Endothelial cell of umbilical vein (primary cell): ENCODE measurements at regions not wholly inside any gene's neighbourhood (a gene's known extent, or its start where the extent isn't known, plus 50 kb on each side); places are given as distances from the start of the nearest gene placed in this dataset.

Experiments
- BruUV-seq: library from RNA; stranded (reverse); fragments of 400-500 nt; replicated peaks from 2 replicates; lab custom pipeline; 2021; lab: Mats Ljungman, UMichigan
- CTCF ChIA-PET: fragments of 300-600, 350-600 bp; sonication (Branson Sonifier 250); formaldehyde crosslinking; loops from one replicate; lab custom pipeline; 2021; ENCODE audit warnings: antibody characterized with exemption, inconsistent platforms; lab: Charles Lee
- POLR2A ChIA-PET: fragments of 300-600, 350-600 bp; sonication (Branson Sonifier 250); formaldehyde crosslinking; loops from one replicate; lab custom pipeline; 2021; ENCODE audit warnings: antibody characterized with exemption, inconsistent platforms; lab: Charles Lee
- DNase-seq: peaks from one replicate; pipeline ENCODE4 v3.0.0-alpha.2; 2011; ENCODE audit warnings: low read depth, low spot score
- FAIRE-seq: peaks from 2 replicates; lab custom pipeline; 2011; peaks lifted over from hg19 to GRCh38; lab: Jason Lieb, UNC
- H2AFZ ChIP-seq: 2 replicates; pipeline ENCODE4 v1.6.0; 2012; ENCODE audit warnings: low read depth, low read length, control low read depth, inconsistent platforms
- H3K27ac ChIP-seq: 2 replicates; pipeline ENCODE4 v1.5.1; 2011; ENCODE audit warnings: low read depth, mild to moderate bottlenecking, control low read depth, low read length, moderate library complexity; ENCODE audit not compliant: insufficient read depth
- H3K27me3 ChIP-seq, 2 experiments: 2 replicates each; pipeline versions ENCODE4 v1.6.0 to v1.6.1; 2011; ENCODE audit warnings: low read length in 2 of 2, mixed read lengths in 1 of 2; ENCODE audit not compliant: control insufficient read depth in 2 of 2, insufficient read depth in 2 of 2
- H3K36me3 ChIP-seq, 2 experiments: 2 replicates in 1 of 2; 3 replicates in 1 of 2; pipeline ENCODE4 v1.5.1; 2011; ENCODE audit warnings: low read length in 2 of 2, mild to moderate bottlenecking in 1 of 2, moderate library complexity in 1 of 2; ENCODE audit not compliant: control insufficient read depth in 2 of 2, insufficient read depth in 2 of 2; ENCODE audit errors: extremely low read depth in 1 of 2
- H3K4me1 ChIP-seq: 3 replicates; pipeline ENCODE4 v1.5.1; 2011; ENCODE audit warnings: mild to moderate bottlenecking, low read length; ENCODE audit not compliant: control insufficient read depth, insufficient read depth; ENCODE audit errors: extremely low read depth
- H3K4me2 ChIP-seq: 2 replicates; pipeline ENCODE4 v1.6.1; 2011; ENCODE audit warnings: low read length, control low read depth, mixed read lengths; ENCODE audit not compliant: insufficient read depth
- H3K4me3 ChIP-seq, 3 experiments: fragments of 200-600 bp in 1 of 3; sonication (generic), shearing (Covaris generic) in 1 of 3; replicated peaks in 1 of 3; 2 replicates each; pipeline ENCODE4 v1.5.1; 2011 to 2016; ENCODE audit warnings: control low read depth in 3 of 3, low read length in 3 of 3, mild to moderate bottlenecking in 2 of 3, inconsistent platforms in 1 of 3, low read depth in 1 of 3, moderate library complexity in 1 of 3; ENCODE audit not compliant: insufficient read depth in 1 of 3
- H3K79me2 ChIP-seq: 2 replicates; pipeline ENCODE4 v1.6.0; 2012; ENCODE audit warnings: low read length, inconsistent platforms; ENCODE audit not compliant: control insufficient read depth, insufficient read depth
- H3K9ac ChIP-seq: replicated peaks from 2 replicates; pipeline ENCODE3; 2011; ENCODE audit warnings: low read length, control low read depth; ENCODE audit not compliant: insufficient read depth; ENCODE audit errors: extremely low read depth
- H3K9me1 ChIP-seq: replicated peaks from 3 replicates; pipeline ENCODE4 v1.6.0; 2011; ENCODE audit warnings: mild to moderate bottlenecking, low read length; ENCODE audit not compliant: control insufficient read depth, insufficient read depth; ENCODE audit errors: extremely low read depth
- H3K9me3 ChIP-seq: replicated peaks from 2 replicates; pipeline ENCODE4 v1.5.1; 2012; ENCODE audit warnings: low read length, inconsistent platforms; ENCODE audit not compliant: control insufficient read depth, insufficient read depth
- H4K20me1 ChIP-seq: replicated peaks from 2 replicates; pipeline ENCODE3; 2011; ENCODE audit warnings: mild to moderate bottlenecking, low read length; ENCODE audit not compliant: control insufficient read depth, insufficient read depth; ENCODE audit errors: extremely low read depth
- CTCF ChIP-seq, 2 donors: IDR thresholded peaks; 1 replicate in 1 of 2; 2 replicates in 1 of 2; pipeline ENCODE4 v1.5.1; 2011; ENCODE audit warnings: low read length in 2 of 2, mild to moderate bottlenecking in 2 of 2, moderate library complexity in 2 of 2, control low read depth in 1 of 2, inconsistent platforms in 1 of 2, low read depth in 1 of 2; ENCODE audit not compliant: insufficient read depth in 1 of 2; ENCODE audit errors: extremely low read depth in 1 of 2
- EZH2 ChIP-seq: IDR thresholded peaks from 2 replicates; pipeline ENCODE4 v1.6.1; 2012; ENCODE audit warnings: borderline replicate concordance, low read depth, mild to moderate bottlenecking, moderate library complexity, low read length, inconsistent platforms; ENCODE audit not compliant: severe bottlenecking
- FOS ChIP-seq: IDR thresholded peaks from 2 replicates; pipeline ENCODE4 v1.6.1; 2011; ENCODE audit warnings: mild to moderate bottlenecking, low read length, moderate library complexity, borderline replicate concordance; ENCODE audit not compliant: insufficient read depth
- GATA2 ChIP-seq: IDR thresholded peaks from 2 replicates; pipeline ENCODE4 v1.7.0; 2011; ENCODE audit warnings: low read depth, mild to moderate bottlenecking, moderate library complexity, mixed read lengths, low read length; ENCODE audit not compliant: insufficient read length, insufficient read depth
- JUN ChIP-seq: IDR thresholded peaks from 2 replicates; pipeline ENCODE4 v1.6.1; 2011; ENCODE audit warnings: borderline replicate concordance, low read depth; ENCODE audit not compliant: insufficient read length, insufficient read depth
- MAX ChIP-seq: IDR thresholded peaks from 2 replicates; pipeline ENCODE4 v1.6.1; 2011; ENCODE audit not compliant: insufficient read depth, insufficient read length
- MYC ChIP-seq: IDR thresholded peaks from one replicate; pipeline ENCODE4 v1.6.1; 2011; ENCODE audit warnings: mild to moderate bottlenecking, low read depth, low read length
- POLR2A ChIP-seq: IDR thresholded peaks from 2 replicates; pipeline ENCODE4 v1.6.1; 2012; ENCODE audit warnings: low read depth, mild to moderate bottlenecking, control low read depth, low read length
- POLR2AphosphoS5 ChIP-seq: IDR thresholded peaks from 2 replicates; pipeline ENCODE4 v1.6.1; 2012; ENCODE audit warnings: low read depth, mild to moderate bottlenecking, control low read depth, low read length, moderate library complexity; ENCODE audit not compliant: insufficient read depth
- dilution Hi-C: fragments of 300-500 bp; cut with MboI; formaldehyde crosslinking; loops from one replicate; pipeline ENCODE4 v1.15.0; 2019; ENCODE audit warnings: low sequenced_read_pairs; ENCODE audit not compliant: extremely low pct_ligation_motif_present
- intact Hi-C: fragments of 100-400 bp; cut with micrococcal nuclease; formaldehyde crosslinking; loops from one replicate; pipeline ENCODE4 v1.10.0; 2022

GRCh38 chr17:36786867-36787266, 150.4 kb upstream of the LHX1 start:
- Histone ChIP-seq H3K9me3 (no peaks in the 10 kb centered on the region), H3K4me1 (no peaks in the 10 kb centered on the region), H3K9me1 (no peaks in the 10 kb centered on the region), H4K20me1 (no peaks in the 10 kb centered on the region), H3K36me3 (no peaks in the 10 kb centered on the region), H3K79me2 (no peaks in the 10 kb centered on the region), H3K4me3 (no peak overlapping the region), H3K27ac (no peak overlapping the region), H3K27me3 (peaks cover under 1 to 8% of the 10 kb centered on the region in 2 experiments), H3K9ac (no peak overlapping the region), H3K4me2 (no peak overlapping the region), H2AFZ (no peak overlapping the region)
- no TSS peak for BruUV-seq
- no peak for FAIRE-seq
- no peak for DNase-seq
- POLR2A ChIA-PET: no interaction called here
- dilution Hi-C loops (no loop called here), intact Hi-C loops (no loop called here)
- TF ChIP-seq CTCF (IDR thresholded peaks at IDR 0.05; ENCODE audit: extremely low read depth in 1 of 2, insufficient read depth in 1 of 2, low read depth in 1 of 2, low read length in 2 of 2) (no peak), MAX (no peak), POLR2AphosphoS5 (no peak), JUN (no peak), POLR2A (no peak), FOS (no peak), EZH2 (no peak), MYC (no peak), GATA2 (no peak)
- CTCF ChIA-PET: no interaction called here
